Mesothelial cell of epicardium (in vitro differentiated cells): ENCODE measurements at regions not wholly inside any gene's neighbourhood (a gene's known extent, or its start where the extent isn't known, plus 50 kb on each side); places are given as distances from the start of the nearest gene placed in this dataset.

Experiments used
- DNase-seq, 2 experiments: peaks; one replicate each; pipeline ENCODE4 v3.0.0; 2021; ENCODE audit warnings: low spot score in 2 of 2; ENCODE audit not compliant: unreplicated experiment in 2 of 2
- H3K27ac Mint-ChIP-seq: 2 replicates; pipeline ENCODE4 v1.8.0; 2021; ENCODE audit warnings: mixed read lengths
- H3K27me3 Mint-ChIP-seq: 2 replicates; pipeline ENCODE4 v1.8.0; 2021; ENCODE audit warnings: low read depth, mixed read lengths
- H3K36me3 Mint-ChIP-seq: 2 replicates; pipeline ENCODE4 v1.8.0; 2021; ENCODE audit warnings: mixed read lengths
- H3K4me1 Mint-ChIP-seq: 2 replicates; pipeline ENCODE4 v1.8.0; 2021; ENCODE audit warnings: mixed read lengths
- H3K4me3 Mint-ChIP-seq: 2 replicates; pipeline ENCODE4 v1.8.0; 2021; ENCODE audit warnings: mild to moderate bottlenecking, moderate library complexity, mixed read lengths
- H3K9me3 Mint-ChIP-seq: 2 replicates; pipeline ENCODE4 v1.8.0; 2021; ENCODE audit warnings: mixed read lengths
- TF ChIP-seq, protein P1 (sequence below): fragments of 200-600 bp; sonication (generic); IDR thresholded peaks from one replicate; pipeline ENCODE4 v1.5.0; 2021; ENCODE audit warnings: antibody characterized with exemption; ENCODE audit not compliant: unreplicated experiment

DNA sequence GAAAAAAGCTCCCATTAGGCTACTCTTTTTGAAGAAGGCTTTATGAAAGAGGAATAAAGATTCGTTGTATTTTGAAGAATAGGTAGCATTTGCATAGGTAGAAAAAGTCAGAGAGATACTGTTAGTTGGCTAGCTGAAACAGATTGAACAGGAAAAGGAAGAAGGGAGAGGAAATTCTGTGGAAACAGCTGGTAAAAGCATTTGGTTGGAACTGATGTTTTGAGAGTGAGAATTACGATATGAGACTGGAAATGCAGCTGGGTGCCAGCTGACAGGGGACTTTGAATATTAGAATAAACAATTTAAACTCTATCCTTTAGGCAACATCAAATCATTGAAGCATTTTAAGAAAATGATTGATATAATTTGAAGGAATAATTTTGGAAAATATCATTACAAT is 96.7 kb upstream of the CNTNAP5 start:
- H3K4me1 Mint-ChIP-seq, result no peaks in the 10 kb centered on the region
- H3K9me3 Mint-ChIP-seq, result peaks cover 30% of the 10 kb centered on the region
- TF ChIP-seq, protein P1, sequence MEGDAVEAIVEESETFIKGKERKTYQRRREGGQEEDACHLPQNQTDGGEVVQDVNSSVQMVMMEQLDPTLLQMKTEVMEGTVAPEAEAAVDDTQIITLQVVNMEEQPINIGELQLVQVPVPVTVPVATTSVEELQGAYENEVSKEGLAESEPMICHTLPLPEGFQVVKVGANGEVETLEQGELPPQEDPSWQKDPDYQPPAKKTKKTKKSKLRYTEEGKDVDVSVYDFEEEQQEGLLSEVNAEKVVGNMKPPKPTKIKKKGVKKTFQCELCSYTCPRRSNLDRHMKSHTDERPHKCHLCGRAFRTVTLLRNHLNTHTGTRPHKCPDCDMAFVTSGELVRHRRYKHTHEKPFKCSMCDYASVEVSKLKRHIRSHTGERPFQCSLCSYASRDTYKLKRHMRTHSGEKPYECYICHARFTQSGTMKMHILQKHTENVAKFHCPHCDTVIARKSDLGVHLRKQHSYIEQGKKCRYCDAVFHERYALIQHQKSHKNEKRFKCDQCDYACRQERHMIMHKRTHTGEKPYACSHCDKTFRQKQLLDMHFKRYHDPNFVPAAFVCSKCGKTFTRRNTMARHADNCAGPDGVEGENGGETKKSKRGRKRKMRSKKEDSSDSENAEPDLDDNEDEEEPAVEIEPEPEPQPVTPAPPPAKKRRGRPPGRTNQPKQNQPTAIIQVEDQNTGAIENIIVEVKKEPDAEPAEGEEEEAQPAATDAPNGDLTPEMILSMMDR, result no peak
- H3K27me3 Mint-ChIP-seq, result no peaks in the 10 kb centered on the region
- H3K4me3 Mint-ChIP-seq, result no peak overlapping the region
- DNase-seq, result no peak
- H3K27ac Mint-ChIP-seq, result no peak overlapping the region
- no peaks in the 10 kb centered on the region for H3K36me3 Mint-ChIP-seq

DNA sequence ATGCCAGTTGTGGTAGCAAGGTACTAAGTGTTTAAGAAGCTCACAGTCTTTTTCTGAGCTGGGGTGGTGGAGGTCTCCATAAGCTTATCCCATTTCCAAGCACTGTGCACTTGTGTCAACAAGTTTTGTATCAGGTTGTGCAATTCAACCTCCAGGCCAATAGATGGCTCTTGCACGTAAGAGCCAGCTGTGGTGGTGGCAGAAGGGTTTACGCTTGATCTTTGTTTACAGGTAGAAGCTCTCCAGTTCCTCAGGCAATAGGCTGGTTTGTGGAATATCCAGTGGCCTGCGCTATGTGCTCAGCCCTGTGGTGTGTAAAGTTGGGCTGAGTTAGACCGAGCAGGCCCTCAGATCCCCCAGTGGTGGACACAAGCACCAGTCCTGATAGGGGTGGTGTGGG is 89.7 kb upstream of the CNTNAP5 start:
- Mint-ChIP-seq H3K4me3 (no peak overlapping the region), H3K36me3 (no peaks in the 10 kb centered on the region), H3K9me3 (peaks cover 13% of the 10 kb centered on the region), H3K27ac (no peak overlapping the region), H3K4me1 (no peaks in the 10 kb centered on the region), H3K27me3 (no peaks in the 10 kb centered on the region)
- no peak for DNase-seq
- TF ChIP-seq, protein P1, result no peak

DNA sequence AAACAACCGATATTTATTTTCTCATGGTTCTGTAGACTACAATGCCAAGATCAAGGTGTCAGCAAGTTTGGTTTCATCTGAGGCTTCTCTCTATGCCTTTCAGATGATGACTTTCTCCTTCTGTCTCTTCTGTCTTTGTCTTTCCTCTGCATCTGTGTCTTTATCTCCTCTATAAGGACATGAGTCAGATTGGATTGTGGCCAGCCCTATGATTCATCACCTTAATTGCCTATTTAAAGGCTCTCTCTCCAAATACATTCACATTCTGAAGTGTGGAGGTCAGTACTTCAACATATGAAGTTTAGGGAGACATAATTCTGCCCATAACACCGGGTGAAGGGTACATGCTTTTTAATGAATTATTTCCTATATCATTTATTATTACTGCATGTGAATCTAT is 71.2 kb upstream of the CNTNAP5 start:
- TF ChIP-seq, protein P1, result no peak
- Mint-ChIP-seq H3K4me1 (no peaks in the 10 kb centered on the region), H3K36me3 (no peaks in the 10 kb centered on the region), H3K27ac (no peak overlapping the region), H3K27me3 (no peaks in the 10 kb centered on the region), H3K9me3 (peaks cover 15% of the 10 kb centered on the region), H3K4me3 (no peak overlapping the region)
- no peak for DNase-seq

DNA sequence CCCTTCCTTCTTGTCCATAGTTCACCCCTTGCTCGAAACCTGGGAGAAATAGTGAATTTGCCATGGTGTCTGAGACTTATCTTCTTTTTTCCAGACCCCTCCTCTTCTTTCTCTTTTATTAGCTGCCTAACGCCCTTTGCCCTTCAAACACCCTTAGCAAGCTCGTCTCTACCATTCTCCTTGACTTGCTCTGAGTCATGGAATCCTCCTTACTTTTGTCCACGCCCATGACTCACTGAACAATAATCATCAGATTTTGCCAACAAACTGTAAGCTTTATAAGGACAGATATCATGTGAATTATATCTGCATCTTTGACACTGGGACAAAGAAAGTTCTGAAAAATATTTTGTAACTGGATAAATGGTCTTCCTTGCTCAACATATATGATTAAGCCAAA is 67.1 kb upstream of the CNTNAP5 start:
- H3K4me1 Mint-ChIP-seq, result no peaks in the 10 kb centered on the region
- H3K9me3 Mint-ChIP-seq, result peaks cover 44% of the 10 kb centered on the region
- H3K36me3 Mint-ChIP-seq, result no peaks in the 10 kb centered on the region
- TF ChIP-seq, protein P1, result no peak
- no peaks in the 10 kb centered on the region for H3K27me3 Mint-ChIP-seq
- H3K4me3 Mint-ChIP-seq, result no peak overlapping the region
- no peak overlapping the region for H3K27ac Mint-ChIP-seq
- DNase-seq, result no peak

DNA sequence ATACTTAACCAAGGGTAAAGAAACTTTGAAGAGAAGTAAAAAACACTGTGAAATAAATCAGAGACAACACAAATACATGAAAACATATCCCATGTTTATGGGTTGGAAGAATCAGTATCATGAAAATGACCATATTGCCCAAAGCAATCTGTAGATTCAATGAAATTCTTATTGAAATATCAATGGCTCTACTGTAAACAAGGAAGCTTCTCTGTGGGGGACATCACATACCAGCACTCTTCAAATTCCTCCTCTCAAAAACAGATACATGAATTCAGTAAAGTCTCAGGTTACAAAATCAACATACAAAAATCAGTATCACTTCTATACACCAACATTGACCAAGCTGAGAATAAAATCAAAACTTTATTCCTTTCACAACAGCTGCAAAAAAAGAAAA is 63.5 kb upstream of the CNTNAP5 start:
- TF ChIP-seq, protein P1, result no peak
- Mint-ChIP-seq H3K36me3 (no peaks in the 10 kb centered on the region), H3K4me3 (no peak overlapping the region), H3K4me1 (no peaks in the 10 kb centered on the region), H3K27ac (no peak overlapping the region), H3K9me3 (peaks cover 51% of the 10 kb centered on the region), H3K27me3 (no peaks in the 10 kb centered on the region)
- no peak for DNase-seq

DNA sequence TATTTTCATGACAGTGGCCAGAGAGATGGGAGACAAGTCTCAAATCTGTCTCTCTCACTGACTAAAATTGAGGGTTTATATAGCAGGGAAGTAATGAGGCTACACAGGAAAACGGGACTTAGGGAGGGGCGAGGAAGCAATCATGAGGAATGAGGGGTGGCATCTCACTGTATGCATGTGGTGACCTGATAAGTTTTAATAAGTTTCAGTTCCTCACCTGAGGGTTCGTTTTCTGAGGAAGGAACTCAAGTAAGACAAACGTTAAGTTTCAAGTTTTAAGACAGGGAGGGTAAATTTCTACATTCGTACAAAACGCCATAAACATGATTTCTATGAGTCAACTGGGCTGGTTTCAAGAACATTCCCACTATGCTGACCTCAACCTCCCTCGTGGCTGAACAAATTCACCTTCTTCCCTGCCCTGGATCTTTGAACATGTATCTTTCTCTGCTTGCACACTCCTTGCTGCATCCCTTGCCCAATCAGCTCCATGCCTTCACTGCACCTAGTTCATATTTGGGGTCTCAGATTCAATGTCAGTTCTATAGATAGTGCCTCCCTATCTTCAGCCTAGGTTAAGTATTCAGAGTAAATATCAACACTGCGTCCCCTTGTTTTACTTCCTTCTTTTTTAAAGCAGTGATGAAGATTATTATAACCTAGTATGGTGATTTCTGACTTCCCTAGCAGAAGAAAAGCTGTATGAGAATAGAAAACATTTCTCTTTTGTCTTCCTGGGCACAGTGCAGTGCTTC is 53.3 kb upstream of the CNTNAP5 start:
- no peaks in the 10 kb centered on the region for H3K4me1 Mint-ChIP-seq
- no peaks in the 10 kb centered on the region for H3K36me3 Mint-ChIP-seq
- TF ChIP-seq, protein P1, result no peak
- H3K9me3 Mint-ChIP-seq, result peaks cover 28% of the 10 kb centered on the region
- H3K27me3 Mint-ChIP-seq, result no peaks in the 10 kb centered on the region
- no peak overlapping the region for H3K27ac Mint-ChIP-seq
- no peak for DNase-seq
- no peak overlapping the region for H3K4me3 Mint-ChIP-seq
